Astrocyte (in vitro differentiated cells and primary cell): ENCODE measurements at regions not wholly inside any gene's neighbourhood (a gene's known extent, or its start where the extent isn't known, plus 50 kb on each side); places are given as distances from the start of the nearest gene placed in this dataset.

ENCODE experiments used
- EZH2 ChIP-seq: IDR thresholded peaks from 2 replicates; pipeline ENCODE4 v1.6.1; 2012; ENCODE audit warnings: mild to moderate bottlenecking, low read length, inconsistent platforms; ENCODE audit not compliant: insufficient read depth
- TF ChIP-seq, protein P1 (sequence below): IDR thresholded peaks from 2 replicates; pipeline ENCODE4 v1.5.1; 2011; ENCODE audit warnings: low read depth, mild to moderate bottlenecking, inconsistent platforms, low read length, moderate library complexity; ENCODE audit not compliant: insufficient read depth

DNA sequence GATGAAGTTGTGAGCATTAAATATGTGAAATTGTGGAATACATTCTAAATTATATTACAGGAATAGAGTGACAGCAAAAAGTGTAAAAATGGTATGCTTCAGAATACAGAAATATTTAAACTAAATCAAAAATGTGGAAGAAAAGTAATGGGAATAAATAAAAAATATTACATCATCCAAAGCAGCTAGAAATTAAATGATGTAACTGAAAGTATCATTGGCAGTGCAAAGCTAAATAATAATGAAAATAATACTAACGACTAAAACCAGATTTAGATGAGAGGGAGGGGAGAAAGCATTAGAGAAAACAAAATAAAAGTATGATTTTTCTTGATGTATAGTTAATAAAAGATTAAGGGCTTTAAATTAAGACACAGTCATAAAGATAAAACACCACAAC, 1104.0 kb downstream of the EPHA7 start:
- TF ChIP-seq EZH2 = no peak
- TF ChIP-seq, protein P1, sequence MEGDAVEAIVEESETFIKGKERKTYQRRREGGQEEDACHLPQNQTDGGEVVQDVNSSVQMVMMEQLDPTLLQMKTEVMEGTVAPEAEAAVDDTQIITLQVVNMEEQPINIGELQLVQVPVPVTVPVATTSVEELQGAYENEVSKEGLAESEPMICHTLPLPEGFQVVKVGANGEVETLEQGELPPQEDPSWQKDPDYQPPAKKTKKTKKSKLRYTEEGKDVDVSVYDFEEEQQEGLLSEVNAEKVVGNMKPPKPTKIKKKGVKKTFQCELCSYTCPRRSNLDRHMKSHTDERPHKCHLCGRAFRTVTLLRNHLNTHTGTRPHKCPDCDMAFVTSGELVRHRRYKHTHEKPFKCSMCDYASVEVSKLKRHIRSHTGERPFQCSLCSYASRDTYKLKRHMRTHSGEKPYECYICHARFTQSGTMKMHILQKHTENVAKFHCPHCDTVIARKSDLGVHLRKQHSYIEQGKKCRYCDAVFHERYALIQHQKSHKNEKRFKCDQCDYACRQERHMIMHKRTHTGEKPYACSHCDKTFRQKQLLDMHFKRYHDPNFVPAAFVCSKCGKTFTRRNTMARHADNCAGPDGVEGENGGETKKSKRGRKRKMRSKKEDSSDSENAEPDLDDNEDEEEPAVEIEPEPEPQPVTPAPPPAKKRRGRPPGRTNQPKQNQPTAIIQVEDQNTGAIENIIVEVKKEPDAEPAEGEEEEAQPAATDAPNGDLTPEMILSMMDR = no peak
